Thyroid gland (tissue), 4 donors: ENCODE measurements at regions not wholly inside any gene's neighbourhood (a gene's known extent, or its start where the extent isn't known, plus 50 kb on each side); places are given as distances from the start of the nearest gene placed in this dataset.

Experiments used
- CTCF ChIP-seq, 6 experiments: fragments of 200-600 bp in 3 of 6; fragments of 450-650 bp in 3 of 6; sonication (generic) in 3 of 6; IDR thresholded peaks; one replicate each; pipeline ENCODE4 v1.5.1; 2016 to 2019; ENCODE audit warnings: antibody characterized with exemption in 6 of 6, mild to moderate bottlenecking in 2 of 6, inconsistent platforms in 1 of 6, moderate library complexity in 1 of 6
- POLR2A ChIP-seq, 2 donors: fragments of 450-650 bp; IDR thresholded peaks; one replicate each; pipeline ENCODE4 v1.6.1; 2017; ENCODE audit warnings: antibody characterized with exemption in 2 of 2, mild to moderate bottlenecking in 2 of 2, moderate library complexity in 1 of 2

DNA sequence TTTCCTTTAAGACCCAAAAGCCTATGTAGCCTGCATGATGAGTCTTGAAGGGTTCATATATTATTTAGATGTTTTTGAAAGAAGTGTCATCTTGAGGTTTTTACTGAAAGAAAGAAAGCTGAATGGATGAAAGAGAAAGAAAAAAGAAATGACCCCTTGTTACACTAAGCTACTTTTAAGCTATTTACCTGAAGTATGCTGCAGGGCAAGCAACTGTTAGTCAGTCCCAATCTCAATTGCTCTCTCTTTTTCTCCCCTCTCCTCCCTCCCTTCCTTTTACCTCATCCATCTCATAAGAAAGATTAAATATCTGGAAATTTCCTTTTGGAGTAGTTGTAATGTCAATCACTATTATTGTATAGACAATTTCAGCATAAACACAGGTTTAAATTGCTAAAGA, 512.4 kb downstream of the TMTC2 start:
- TF ChIP-seq CTCF (IDR thresholded peaks at IDR 0.05) = no peak
- TF ChIP-seq POLR2A (IDR thresholded peaks at IDR 0.05) = no peak
